Neutrophil (primary cell): ENCODE measurements at regions not wholly inside any gene's neighbourhood (a gene's known extent, or its start where the extent isn't known, plus 50 kb on each side); places are given as distances from the start of the nearest gene placed in this dataset.
"Not testable (repeated sequence)": the region's sequence is repeated elsewhere in the genome, so short reads cannot be mapped to it uniquely, and the experiment has no call there.

Experiments used
- H3K27ac ChIP-seq: fragments of 200-600 bp; sonication (generic); 2 replicates; pipeline ENCODE4 v1.5.1; 2016; ENCODE audit warnings: mild to moderate bottlenecking, moderate library complexity
- H3K27me3 ChIP-seq: fragments of 200-600 bp; sonication (generic); 2 replicates; pipeline ENCODE4 v1.6.0; 2016; ENCODE audit warnings: mild to moderate bottlenecking
- H3K36me3 ChIP-seq: fragments of 200-600 bp; sonication (generic); 2 replicates; pipeline ENCODE4 v1.5.1; 2017
- H3K4me1 ChIP-seq, 2 experiments: fragments of 200-600 bp in 1 of 2; sonication (generic) in 1 of 2; 1 replicate in 1 of 2; 2 replicates in 1 of 2; pipeline versions ENCODE4 v1.5.1 to v1.6.1; 2013 to 2016; ENCODE audit warnings: low read depth in 1 of 2, low read length in 1 of 2, mild to moderate bottlenecking in 1 of 2, moderate library complexity in 1 of 2; ENCODE audit not compliant: control insufficient read depth in 1 of 2, insufficient read depth in 1 of 2
- H3K4me3 ChIP-seq, 2 experiments: fragments of 200-600 bp in 1 of 2; sonication (generic) in 1 of 2; 1 replicate in 1 of 2; 2 replicates in 1 of 2; pipeline ENCODE4 v1.5.1; 2013 to 2016; ENCODE audit warnings: low read depth in 1 of 2, low read length in 1 of 2, mild to moderate bottlenecking in 1 of 2, moderate library complexity in 1 of 2
- H3K9me3 ChIP-seq: fragments of 200-600 bp; sonication (generic); 2 replicates; pipeline ENCODE4 v1.5.1; 2016
- CTCF ChIP-seq: fragments of 200-600 bp; sonication (generic); IDR thresholded peaks from 2 replicates; pipeline ENCODE4 v1.5.1; 2016; ENCODE audit warnings: antibody characterized with exemption

- TF ChIP-seq CTCF: no peak
- H3K27ac ChIP-seq: no peak overlapping the region
- no peak overlapping the region for H3K4me3 ChIP-seq
- H3K9me3 ChIP-seq: no peaks in the 10 kb centered on the region
- H3K36me3 ChIP-seq: no peaks in the 10 kb centered on the region
- no peaks in the 10 kb centered on the region for H3K4me1 ChIP-seq
- no peaks in the 10 kb centered on the region for H3K27me3 ChIP-seq
Observed at GRCh38 chr6:145564553-145564952, 170.8 kb downstream of the EPM2A start.

- no peaks in the 10 kb centered on the region for H3K36me3 ChIP-seq
- no peaks in the 10 kb centered on the region for H3K27me3 ChIP-seq
- H3K4me3 ChIP-seq: no peak overlapping the region
- TF ChIP-seq CTCF: no peak
- H3K27ac ChIP-seq: no peak overlapping the region
- no peaks in the 10 kb centered on the region for H3K9me3 ChIP-seq
- no peaks in the 10 kb centered on the region for H3K4me1 ChIP-seq
Observed at GRCh38 chr6:145567684-145568252, 167.6 kb downstream of the EPM2A start.

- Histone ChIP-seq H3K27ac (no peak overlapping the region), H3K4me3 (no peak overlapping the region), H3K4me1 (no peaks in the 10 kb centered on the region), H3K9me3 (no peaks in the 10 kb centered on the region), H3K27me3 (no peaks in the 10 kb centered on the region), H3K36me3 (no peaks in the 10 kb centered on the region)
- no peak for TF ChIP-seq CTCF
Observed at GRCh38 chr6:145569140-145569539, 166.2 kb downstream of the EPM2A start.

- H3K4me1 ChIP-seq, H3K27me3 ChIP-seq, H3K4me3 ChIP-seq, H3K27ac ChIP-seq, H3K9me3 ChIP-seq, H3K36me3 ChIP-seq: not testable (repeated sequence)
Observed at GRCh38 chr6:145570336-145570735, 165.0 kb downstream of the EPM2A start.

- not testable (repeated sequence) for H3K4me1 ChIP-seq, H3K27ac ChIP-seq, H3K4me3 ChIP-seq, H3K27me3 ChIP-seq, H3K36me3 ChIP-seq, H3K9me3 ChIP-seq
Observed at GRCh38 chr6:145574269-145574668, 161.1 kb downstream of the EPM2A start.
